ENCODE measurements at regions not wholly inside any gene's neighbourhood (a gene's known extent, or its start where the extent isn't known, plus 50 kb on each side); places are given as distances from the start of the nearest gene placed in this dataset.
A peak's percentile ranks its signal among the peaks of the same experiment; 100 is the strongest.

- H3K4me1 Mint-ChIP-seq (ENCODE audit: unreplicated experiment): peaks cover 6% of the 10 kb centered on the region
- no peak for DNase-seq (ENCODE audit: extremely low spot score, unreplicated experiment)
- H3K27me3 Mint-ChIP-seq: no peaks in the 10 kb centered on the region
- no peaks in the 10 kb centered on the region for H3K9me3 Mint-ChIP-seq
- no peak overlapping the region for H3K4me3 Mint-ChIP-seq
- no peaks in the 10 kb centered on the region for H3K36me3 Mint-ChIP-seq
- TF ChIP-seq, protein P1, sequence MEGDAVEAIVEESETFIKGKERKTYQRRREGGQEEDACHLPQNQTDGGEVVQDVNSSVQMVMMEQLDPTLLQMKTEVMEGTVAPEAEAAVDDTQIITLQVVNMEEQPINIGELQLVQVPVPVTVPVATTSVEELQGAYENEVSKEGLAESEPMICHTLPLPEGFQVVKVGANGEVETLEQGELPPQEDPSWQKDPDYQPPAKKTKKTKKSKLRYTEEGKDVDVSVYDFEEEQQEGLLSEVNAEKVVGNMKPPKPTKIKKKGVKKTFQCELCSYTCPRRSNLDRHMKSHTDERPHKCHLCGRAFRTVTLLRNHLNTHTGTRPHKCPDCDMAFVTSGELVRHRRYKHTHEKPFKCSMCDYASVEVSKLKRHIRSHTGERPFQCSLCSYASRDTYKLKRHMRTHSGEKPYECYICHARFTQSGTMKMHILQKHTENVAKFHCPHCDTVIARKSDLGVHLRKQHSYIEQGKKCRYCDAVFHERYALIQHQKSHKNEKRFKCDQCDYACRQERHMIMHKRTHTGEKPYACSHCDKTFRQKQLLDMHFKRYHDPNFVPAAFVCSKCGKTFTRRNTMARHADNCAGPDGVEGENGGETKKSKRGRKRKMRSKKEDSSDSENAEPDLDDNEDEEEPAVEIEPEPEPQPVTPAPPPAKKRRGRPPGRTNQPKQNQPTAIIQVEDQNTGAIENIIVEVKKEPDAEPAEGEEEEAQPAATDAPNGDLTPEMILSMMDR (conservative IDR thresholded peaks at IDR 0.05): no peak
- no peak overlapping the region for H3K27ac Mint-ChIP-seq
Observed at GRCh38 chr14:89719366-89720075, 235.0 kb downstream of the EFCAB11 start.

- H3K9me3 Mint-ChIP-seq: peaks cover 9% of the 10 kb centered on the region
- no peak for DNase-seq (ENCODE audit: extremely low spot score, unreplicated experiment)
- TF ChIP-seq, protein P1 (conservative IDR thresholded peaks at IDR 0.05): no peak
- no peaks in the 10 kb centered on the region for H3K27me3 Mint-ChIP-seq
- H3K36me3 Mint-ChIP-seq: no peaks in the 10 kb centered on the region
- H3K4me3 Mint-ChIP-seq: no peak overlapping the region
- no peaks in the 10 kb centered on the region for H3K4me1 Mint-ChIP-seq (ENCODE audit: unreplicated experiment)
- no peak overlapping the region for H3K27ac Mint-ChIP-seq
Observed at GRCh38 chr14:89708982-89709625, 245.4 kb downstream of the EFCAB11 start.

GRCh38 chr14:89707086-89707485, 247.4 kb downstream of the EFCAB11 start:
- Mint-ChIP-seq H3K27ac (no peak overlapping the region), H3K4me1 (ENCODE audit: unreplicated experiment) (peaks cover 2% of the 10 kb centered on the region), H3K36me3 (no peaks in the 10 kb centered on the region), H3K27me3 (no peaks in the 10 kb centered on the region), H3K4me3 (no peak overlapping the region), H3K9me3 (peaks cover 11% of the 10 kb centered on the region)
- no peak for DNase-seq (ENCODE audit: extremely low spot score, unreplicated experiment)
- TF ChIP-seq, protein P1 (conservative IDR thresholded peaks at IDR 0.05): no peak

GRCh38 chr14:89702876-89703200, 251.7 kb downstream of the EFCAB11 start:
- H3K36me3 Mint-ChIP-seq: no peaks in the 10 kb centered on the region
- no peak overlapping the region for H3K27ac Mint-ChIP-seq
- DNase-seq (ENCODE audit: extremely low spot score, unreplicated experiment): no peak
- peaks cover 15% of the 10 kb centered on the region for H3K9me3 Mint-ChIP-seq
- H3K4me3 Mint-ChIP-seq: no peak overlapping the region
- peaks cover 16% of the 10 kb centered on the region for H3K4me1 Mint-ChIP-seq (ENCODE audit: unreplicated experiment)
- TF ChIP-seq, protein P1 (conservative IDR thresholded peaks at IDR 0.05): no peak
- H3K27me3 Mint-ChIP-seq: no peaks in the 10 kb centered on the region

DNA sequence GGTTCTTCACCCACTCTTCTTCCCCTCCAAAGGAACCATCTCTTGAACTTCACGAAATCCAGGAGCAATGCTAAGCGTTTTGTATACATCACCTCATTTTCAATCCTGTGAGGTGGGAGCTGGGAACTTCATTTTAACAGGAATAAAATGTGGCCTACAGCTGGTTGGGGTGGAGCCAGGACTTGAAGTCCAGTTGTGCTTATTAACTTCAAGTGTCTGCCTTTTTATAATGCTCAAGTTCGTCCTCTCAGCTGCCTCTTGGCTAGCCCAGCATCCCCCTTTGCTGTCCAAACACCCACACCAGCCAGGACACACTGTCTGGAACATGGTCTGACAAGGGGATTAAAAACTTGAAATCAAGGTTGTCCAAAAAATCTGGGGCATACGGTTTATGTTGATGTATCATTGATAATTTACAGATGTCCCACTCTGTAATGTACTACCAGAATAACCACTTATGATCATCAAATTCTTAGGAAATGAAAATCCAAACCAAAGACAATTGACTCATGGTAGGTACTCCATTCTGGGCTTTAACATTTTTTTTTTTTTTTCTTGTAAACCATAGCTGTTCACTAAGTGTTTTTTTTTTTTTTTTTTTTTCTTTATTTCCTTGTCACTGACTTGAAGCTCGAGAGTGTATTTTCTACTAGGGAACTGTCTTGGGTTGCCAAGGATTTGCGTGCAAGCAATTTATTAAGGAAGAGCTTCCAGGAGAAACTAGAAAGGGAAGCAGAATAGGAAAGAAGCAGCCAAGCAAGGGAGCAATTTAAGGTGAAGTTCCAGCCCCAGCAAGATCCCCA, 252.3 kb downstream of the EFCAB11 start:
- Mint-ChIP-seq H3K4me3 (peak overlapping the region; percentile 86), H3K27ac (peak overlapping the region; percentile 85), H3K27me3 (no peaks in the 10 kb centered on the region), H3K4me1 (ENCODE audit: unreplicated experiment) (peaks cover 16% of the 10 kb centered on the region), H3K9me3 (peaks cover 21% of the 10 kb centered on the region), H3K36me3 (no peaks in the 10 kb centered on the region)
- DNase-seq (ENCODE audit: extremely low spot score, unreplicated experiment): no peak
- TF ChIP-seq, protein P1 (conservative IDR thresholded peaks at IDR 0.05): no peak
